ENCODE measurements at regions not wholly inside any gene's neighbourhood (a gene's known extent, or its start where the extent isn't known, plus 50 kb on each side); places are given as distances from the start of the nearest gene placed in this dataset.

DNA sequence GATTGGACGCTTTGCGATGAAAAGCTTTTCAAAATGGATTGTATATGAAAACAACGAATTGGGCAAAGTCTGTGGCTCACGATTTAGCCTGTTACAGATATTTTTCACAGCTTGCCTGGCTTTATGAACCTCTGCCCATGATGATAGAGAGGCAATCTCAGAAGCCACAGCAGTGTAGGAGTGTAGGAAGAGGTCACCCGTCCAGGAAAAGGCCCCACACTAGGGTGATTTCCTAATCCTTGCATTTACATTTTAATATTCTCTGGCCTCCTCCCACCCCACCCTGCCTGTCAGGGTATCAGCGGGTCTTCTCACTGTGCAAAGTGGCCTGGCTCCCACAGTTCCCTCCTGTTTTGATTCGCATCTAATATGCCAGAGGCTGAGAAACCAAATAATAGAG lies 81.8 kb upstream of the FOXN3 start:
- Histone ChIP-seq H3K9me3 (replicated peaks in 1 of 2; ENCODE audit: control insufficient read depth in 2 of 2, insufficient read depth in 1 of 2, low read depth in 1 of 2, low read length in 2 of 2) (no peaks in the 10 kb centered on the region), H3K18ac (ENCODE audit: low read length) (no peak overlapping the region), H3K23ac (ENCODE audit: low read depth, low read length, poor library complexity) (no peak overlapping the region), H3K14ac (ENCODE audit: low read length) (no peak overlapping the region), H2BK15ac (ENCODE audit: low read length) (no peak overlapping the region), H3K4me3 (ENCODE audit: low read length in 2 of 2) (no peak overlapping the region), H3K9ac (ENCODE audit: low read depth, low read length, poor library complexity) (no peak overlapping the region), H3K4me1 (ENCODE audit: control insufficient read depth in 2 of 2, insufficient read depth in 1 of 2, low read depth in 1 of 2, low read length in 2 of 2) (peaks cover 0 to 4% of the 10 kb centered on the region in 2 donors), H3K4ac (ENCODE audit: low read length) (no peak overlapping the region), H4K8ac (ENCODE audit: low read depth, low read length) (no peak overlapping the region), H3K36me3 (replicated peaks in 1 of 2; ENCODE audit: control insufficient read depth in 2 of 2, insufficient read depth in 2 of 2, low read length in 2 of 2) (no peaks in the 10 kb centered on the region), H3K79me1 (ENCODE audit: low read depth, low read length) (no peaks in the 10 kb centered on the region), H3K27ac (replicated peaks; ENCODE audit: low read length) (no peak overlapping the region), H3K27me3 (ENCODE audit: control insufficient read depth in 3 of 3, insufficient read depth in 3 of 3, low read depth in 1 of 3, low read length in 3 of 3) (no peaks in the 10 kb centered on the region), H2BK5ac (ENCODE audit: low read length) (no peak overlapping the region), H4K91ac (ENCODE audit: low read depth, low read length, poor library complexity) (no peak overlapping the region), H2AK5ac (ENCODE audit: low read depth, low read length) (no peak overlapping the region), H2AFZ (ENCODE audit: low read length) (no peak overlapping the region), H2BK12ac (ENCODE audit: low read length) (no peak overlapping the region), H3K4me2 (ENCODE audit: insufficient read depth, low read length, poor library complexity, severe bottlenecking) (no peak overlapping the region), H2BK120ac (ENCODE audit: low read depth, low read length) (no peak overlapping the region)
- DNase-seq (ENCODE audit: low spot score): no peak
- WGBS, 2 donors (ENCODE audit: extremely low coverage in 2 of 2, insufficient read length in 2 of 2, insufficient replicate concordance in 1 of 2): no CpG with 5 or more reads among the region's 7 CpGs

DNA sequence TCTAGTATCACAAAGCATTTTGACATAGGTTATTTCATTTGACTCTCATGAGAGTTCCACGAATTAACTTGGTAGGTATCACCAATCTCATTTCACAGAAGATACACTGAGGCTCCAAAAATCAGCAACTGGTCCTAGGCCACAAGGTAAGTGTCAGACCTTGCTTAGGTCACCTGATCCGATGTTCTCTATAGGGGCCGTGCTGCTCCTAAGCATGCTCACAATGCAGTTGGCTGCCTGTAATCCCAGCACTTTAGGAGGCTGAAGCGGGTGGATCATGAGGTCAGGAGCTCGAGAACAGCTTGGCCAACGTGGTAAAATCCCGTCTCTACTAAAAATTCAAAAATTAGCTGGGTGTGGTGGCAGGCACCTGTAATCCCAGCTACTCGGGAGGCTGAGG lies 78.7 kb upstream of the FOXN3 start:
- Histone ChIP-seq H3K9ac (ENCODE audit: low read depth, low read length, poor library complexity) (no peak overlapping the region), H2BK5ac (ENCODE audit: low read length) (no peak overlapping the region), H4K8ac (ENCODE audit: low read depth, low read length) (no peak overlapping the region), H3K23ac (ENCODE audit: low read depth, low read length, poor library complexity) (no peak overlapping the region), H3K36me3 (replicated peaks in 1 of 2; ENCODE audit: control insufficient read depth in 2 of 2, insufficient read depth in 2 of 2, low read length in 2 of 2) (no peaks in the 10 kb centered on the region), H2AK5ac (ENCODE audit: low read depth, low read length) (no peak overlapping the region), H2BK120ac (ENCODE audit: low read depth, low read length) (no peak overlapping the region), H3K4me3 (ENCODE audit: low read length in 2 of 2) (no peak overlapping the region), H3K18ac (ENCODE audit: low read length) (no peak overlapping the region), H3K79me1 (ENCODE audit: low read depth, low read length) (no peaks in the 10 kb centered on the region), H4K91ac (ENCODE audit: low read depth, low read length, poor library complexity) (no peak overlapping the region), H3K4ac (ENCODE audit: low read length) (no peak overlapping the region), H3K4me1 (ENCODE audit: control insufficient read depth in 2 of 2, insufficient read depth in 1 of 2, low read depth in 1 of 2, low read length in 2 of 2) (peaks cover 0 to 11% of the 10 kb centered on the region in 2 donors), H3K4me2 (ENCODE audit: insufficient read depth, low read length, poor library complexity, severe bottlenecking) (no peak overlapping the region), H2AFZ (ENCODE audit: low read length) (no peak overlapping the region), H3K27ac (replicated peaks; ENCODE audit: low read length) (no peak overlapping the region), H3K9me3 (replicated peaks in 1 of 2; ENCODE audit: control insufficient read depth in 2 of 2, insufficient read depth in 1 of 2, low read depth in 1 of 2, low read length in 2 of 2) (no peaks in the 10 kb centered on the region), H2BK15ac (ENCODE audit: low read length) (no peak overlapping the region), H3K14ac (ENCODE audit: low read length) (no peak overlapping the region), H2BK12ac (ENCODE audit: low read length) (no peak overlapping the region), H3K27me3 (ENCODE audit: control insufficient read depth in 3 of 3, insufficient read depth in 3 of 3, low read depth in 1 of 3, low read length in 3 of 3) (no peaks in the 10 kb centered on the region)
- no CpG with 5 or more reads among the region's 8 CpGs for WGBS, 2 donors (ENCODE audit: extremely low coverage in 2 of 2, insufficient read length in 2 of 2, insufficient replicate concordance in 1 of 2)
- no peak for DNase-seq (ENCODE audit: low spot score)

GRCh38 chr14:89493877-89494634 lies 77.0 kb upstream of the FOXN3 start:
- Histone ChIP-seq H3K18ac (ENCODE audit: low read length) (no peak overlapping the region), H2AK5ac (ENCODE audit: low read depth, low read length) (no peak overlapping the region), H4K91ac (ENCODE audit: low read depth, low read length, poor library complexity) (no peak overlapping the region), H3K4me1 (ENCODE audit: control insufficient read depth in 2 of 2, insufficient read depth in 1 of 2, low read depth in 1 of 2, low read length in 2 of 2) (peaks cover 1 to 11% of the 10 kb centered on the region in 2 donors), H3K4me2 (ENCODE audit: insufficient read depth, low read length, poor library complexity, severe bottlenecking) (no peak overlapping the region), H2BK12ac (ENCODE audit: low read length) (no peak overlapping the region), H3K4ac (ENCODE audit: low read length) (no peak overlapping the region), H3K4me3 (ENCODE audit: low read length in 2 of 2) (no peak overlapping the region), H3K27me3 (ENCODE audit: control insufficient read depth in 3 of 3, insufficient read depth in 3 of 3, low read depth in 1 of 3, low read length in 3 of 3) (no peaks in the 10 kb centered on the region), H4K8ac (ENCODE audit: low read depth, low read length) (no peak overlapping the region), H3K27ac (replicated peaks; ENCODE audit: low read length) (no peak overlapping the region), H2BK15ac (ENCODE audit: low read length) (no peak overlapping the region), H2BK120ac (ENCODE audit: low read depth, low read length) (no peak overlapping the region), H3K36me3 (replicated peaks in 1 of 2; ENCODE audit: control insufficient read depth in 2 of 2, insufficient read depth in 2 of 2, low read length in 2 of 2) (no peaks in the 10 kb centered on the region), H3K9me3 (replicated peaks in 1 of 2; ENCODE audit: control insufficient read depth in 2 of 2, insufficient read depth in 1 of 2, low read depth in 1 of 2, low read length in 2 of 2) (no peaks in the 10 kb centered on the region), H2AFZ (ENCODE audit: low read length) (no peak overlapping the region), H3K9ac (ENCODE audit: low read depth, low read length, poor library complexity) (no peak overlapping the region), H2BK5ac (ENCODE audit: low read length) (no peak overlapping the region), H3K23ac (ENCODE audit: low read depth, low read length, poor library complexity) (no peak overlapping the region), H3K14ac (ENCODE audit: low read length) (no peak overlapping the region), H3K79me1 (ENCODE audit: low read depth, low read length) (no peaks in the 10 kb centered on the region)
- WGBS, 2 donors (ENCODE audit: extremely low coverage in 2 of 2, insufficient read length in 2 of 2, insufficient replicate concordance in 1 of 2): no CpG with 5 or more reads among the region's 11 CpGs
- DNase-seq (ENCODE audit: low spot score): no peak

DNA sequence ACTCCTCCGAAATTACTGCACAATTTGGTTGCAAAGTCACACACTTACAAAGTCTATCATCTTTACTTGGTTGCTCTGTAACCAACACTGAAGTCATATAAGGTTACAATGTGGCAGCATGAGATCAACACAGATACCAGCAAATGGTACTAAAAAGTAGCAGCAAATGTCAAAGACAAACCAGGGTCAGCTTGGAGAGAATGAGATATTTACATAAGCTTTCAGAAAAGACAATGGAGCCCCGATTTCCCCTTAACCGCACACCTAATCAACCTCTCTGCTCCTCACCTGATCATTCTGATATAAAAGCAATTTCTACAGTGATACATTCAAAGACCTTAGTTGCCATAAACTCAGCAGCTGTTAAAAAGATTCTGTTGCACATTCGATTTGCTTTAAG lies 76.4 kb upstream of the FOXN3 start:
- H2BK120ac ChIP-seq (ENCODE audit: low read depth, low read length): no peak overlapping the region
- H2BK15ac ChIP-seq (ENCODE audit: low read length): no peak overlapping the region
- no peak overlapping the region for H3K27ac ChIP-seq (replicated peaks; ENCODE audit: low read length)
- H2AFZ ChIP-seq (ENCODE audit: low read length): no peak overlapping the region
- no CpG with 5 or more reads among the region's 4 CpGs for WGBS, 2 donors (ENCODE audit: extremely low coverage in 2 of 2, insufficient read length in 2 of 2, insufficient replicate concordance in 1 of 2)
- H4K91ac ChIP-seq (ENCODE audit: low read depth, low read length, poor library complexity): no peak overlapping the region
- no peak for DNase-seq (ENCODE audit: low spot score)
- no peak overlapping the region for H3K4me2 ChIP-seq (ENCODE audit: insufficient read depth, low read length, poor library complexity, severe bottlenecking)
- H2BK12ac ChIP-seq (ENCODE audit: low read length): no peak overlapping the region
- H3K4ac ChIP-seq (ENCODE audit: low read length): no peak overlapping the region
- H4K8ac ChIP-seq (ENCODE audit: low read depth, low read length): no peak overlapping the region
- H3K23ac ChIP-seq (ENCODE audit: low read depth, low read length, poor library complexity): no peak overlapping the region
- H3K79me1 ChIP-seq (ENCODE audit: low read depth, low read length): no peaks in the 10 kb centered on the region
- H3K14ac ChIP-seq (ENCODE audit: low read length): no peak overlapping the region
- no peaks in the 10 kb centered on the region for H3K36me3 ChIP-seq (replicated peaks in 1 of 2; ENCODE audit: control insufficient read depth in 2 of 2, insufficient read depth in 2 of 2, low read length in 2 of 2)
- H3K9me3 ChIP-seq (replicated peaks in 1 of 2; ENCODE audit: control insufficient read depth in 2 of 2, insufficient read depth in 1 of 2, low read depth in 1 of 2, low read length in 2 of 2): no peaks in the 10 kb centered on the region
- no peak overlapping the region for H3K18ac ChIP-seq (ENCODE audit: low read length)
- H2BK5ac ChIP-seq (ENCODE audit: low read length): no peak overlapping the region
- H3K4me1 ChIP-seq (ENCODE audit: control insufficient read depth in 2 of 2, insufficient read depth in 1 of 2, low read depth in 1 of 2, low read length in 2 of 2): peaks cover 1 to 11% of the 10 kb centered on the region in 2 donors
- H3K27me3 ChIP-seq (ENCODE audit: control insufficient read depth in 3 of 3, insufficient read depth in 3 of 3, low read depth in 1 of 3, low read length in 3 of 3): no peaks in the 10 kb centered on the region
- H3K4me3 ChIP-seq (ENCODE audit: low read length in 2 of 2): no peak overlapping the region
- no peak overlapping the region for H3K9ac ChIP-seq (ENCODE audit: low read depth, low read length, poor library complexity)
- H2AK5ac ChIP-seq (ENCODE audit: low read depth, low read length): no peak overlapping the region

All from neuronal stem cell (in vitro differentiated cells).